Skin epidermis (tissue), 12 donors: ENCODE measurements at regions not wholly inside any gene's neighbourhood (a gene's known extent, or its start where the extent isn't known, plus 50 kb on each side); places are given as distances from the start of the nearest gene placed in this dataset.
"Not testable (repeated sequence)": the region's sequence is repeated elsewhere in the genome, so short reads cannot be mapped to it uniquely, and the experiment has no call there.

Experiments
- H3K27ac ChIP-seq, 21 experiments: fragments of 200-600 bp; sonication (generic) in 11 of 21; one replicate each; pipeline ENCODE4 v1.5.0; 2020; ENCODE audit warnings: mild to moderate bottlenecking in 3 of 21, inconsistent platforms in 2 of 21, moderate library complexity in 2 of 21
- H3K4me3 ChIP-seq, 7 experiments: fragments of 200-600 bp; sonication (generic) in 2 of 7; one replicate each; pipeline ENCODE4 v1.5.0; 2020; ENCODE audit warnings: inconsistent platforms in 2 of 7, mild to moderate bottlenecking in 2 of 7, moderate library complexity in 1 of 7

- no peak overlapping the region for H3K27ac ChIP-seq
- H3K4me3 ChIP-seq, result no peak overlapping the region
Measured at GRCh38 chr20:51272401-51272800, 249.5 kb upstream of the KCNG1 start.

GRCh38 chr20:51271931-51272330, 249.0 kb upstream of the KCNG1 start:
- no peak overlapping the region for H3K4me3 ChIP-seq
- H3K27ac ChIP-seq, result no peak overlapping the region

- H3K27ac ChIP-seq, result not testable (repeated sequence)
Measured at GRCh38 chr20:51271289-51271688, 248.4 kb upstream of the KCNG1 start.

GRCh38 chr20:51269671-51270070, 246.8 kb upstream of the KCNG1 start:
- Histone ChIP-seq H3K27ac (no peak overlapping the region), H3K4me3 (no peak overlapping the region)

More at GRCh38 chr20:51271289-51271688, 248.4 kb upstream of the KCNG1 start:
- not testable (repeated sequence) for H3K4me3 ChIP-seq

GRCh38 chr20:51267679-51268078, 244.8 kb upstream of the KCNG1 start:
- no peak overlapping the region for H3K27ac ChIP-seq
- no peak overlapping the region for H3K4me3 ChIP-seq

- Histone ChIP-seq H3K27ac (no peak overlapping the region), H3K4me3 (no peak overlapping the region)
Measured at GRCh38 chr20:51266353-51266752, 243.4 kb upstream of the KCNG1 start.

- no peak overlapping the region for H3K4me3 ChIP-seq
- H3K27ac ChIP-seq, result no peak overlapping the region
Measured at GRCh38 chr20:51265361-51265760, 242.5 kb upstream of the KCNG1 start.

- Histone ChIP-seq H3K27ac (no peak overlapping the region), H3K4me3 (no peak overlapping the region)
Measured at GRCh38 chr20:51262240-51262639, 239.3 kb upstream of the KCNG1 start.

GRCh38 chr20:51259455-51259854, 236.5 kb upstream of the KCNG1 start:
- Histone ChIP-seq H3K27ac (peak overlapping the region in 2 of 21 experiments; percentile 68 to 70), H3K4me3 (no peak overlapping the region)

GRCh38 chr20:51258582-51259165, 235.8 kb upstream of the KCNG1 start:
- peak overlapping the region in 3 of 21 experiments; percentile 12 to 70 (median 68) for H3K27ac ChIP-seq
- no peak overlapping the region for H3K4me3 ChIP-seq

GRCh38 chr20:51255417-51255816, 232.5 kb upstream of the KCNG1 start:
- Histone ChIP-seq H3K27ac (no peak overlapping the region), H3K4me3 (no peak overlapping the region)

- Histone ChIP-seq H3K27ac (peak overlapping the region in 1 of 21 experiments; percentile 37), H3K4me3 (no peak overlapping the region)
Measured at GRCh38 chr20:51253280-51253679, 230.4 kb upstream of the KCNG1 start.

GRCh38 chr20:51249781-51250180, 226.9 kb upstream of the KCNG1 start:
- H3K27ac ChIP-seq, result no peak overlapping the region
- no peak overlapping the region for H3K4me3 ChIP-seq

GRCh38 chr20:51249215-51249614, 226.3 kb upstream of the KCNG1 start:
- Histone ChIP-seq H3K4me3 (no peak overlapping the region), H3K27ac (no peak overlapping the region)

- Histone ChIP-seq H3K4me3 (no peak overlapping the region), H3K27ac (no peak overlapping the region)
Measured at GRCh38 chr20:51244466-51244865, 221.6 kb upstream of the KCNG1 start.

GRCh38 chr20:51238675-51239305, 215.9 kb upstream of the KCNG1 start:
- Histone ChIP-seq H3K27ac (no peak overlapping the region), H3K4me3 (no peak overlapping the region)

GRCh38 chr20:51237791-51238190, 214.9 kb upstream of the KCNG1 start:
- H3K4me3 ChIP-seq, result no peak overlapping the region
- H3K27ac ChIP-seq, result no peak overlapping the region

- no peak overlapping the region for H3K4me3 ChIP-seq
- no peak overlapping the region for H3K27ac ChIP-seq
Measured at GRCh38 chr20:51237278-51237677, 214.4 kb upstream of the KCNG1 start.

- Histone ChIP-seq H3K27ac (no peak overlapping the region), H3K4me3 (no peak overlapping the region)
Measured at GRCh38 chr20:51236421-51236820, 213.5 kb upstream of the KCNG1 start.

GRCh38 chr20:51233345-51233744, 210.4 kb upstream of the KCNG1 start:
- no peak overlapping the region for H3K27ac ChIP-seq
- H3K4me3 ChIP-seq, result no peak overlapping the region

- no peak overlapping the region for H3K27ac ChIP-seq
- H3K4me3 ChIP-seq, result no peak overlapping the region
Measured at GRCh38 chr20:51230727-51231126, 207.8 kb upstream of the KCNG1 start.

- Histone ChIP-seq H3K27ac (no peak overlapping the region), H3K4me3 (no peak overlapping the region)
Measured at GRCh38 chr20:51228763-51229162, 205.9 kb upstream of the KCNG1 start.
